ENCODE measurements at regions not wholly inside any gene's neighbourhood (a gene's known extent, or its start where the extent isn't known, plus 50 kb on each side); places are given as distances from the start of the nearest gene placed in this dataset.

- DNase-seq, result no peak
- Histone ChIP-seq H3K27ac (ENCODE audit: low read length) (no peak overlapping the region), H3K79me2 (ENCODE audit: low read length) (no peaks in the 10 kb centered on the region), H3K9me3 (ENCODE audit: low read length) (peaks cover 24% of the 10 kb centered on the region), H2AFZ (ENCODE audit: low read length) (no peak overlapping the region), H3K9me2 (replicated peaks; ENCODE audit: insufficient read depth, low read length) (no peaks in the 10 kb centered on the region), H4K20me1 (ENCODE audit: insufficient read depth, low read depth, low read length) (no peaks in the 10 kb centered on the region), H3K4me2 (ENCODE audit: low read depth, low read length, poor library complexity, severe bottlenecking) (no peak overlapping the region), H3K36me3 (ENCODE audit: insufficient read depth, low read length) (no peaks in the 10 kb centered on the region), H3K4me1 (ENCODE audit: low read length) (no peaks in the 10 kb centered on the region), H3K9ac (ENCODE audit: low read length) (no peak overlapping the region), H3K4me3 (ENCODE audit: low read length) (no peak overlapping the region), H3K27me3 (ENCODE audit: low read length) (no peaks in the 10 kb centered on the region)
Observed at GRCh38 chr13:104011505-104012241, 945.5 kb upstream of the SLC10A2 start.

GRCh38 chr13:104008541-104009435 is 942.6 kb upstream of the SLC10A2 start:
- Histone ChIP-seq H4K20me1 (ENCODE audit: insufficient read depth, low read depth, low read length) (no peaks in the 10 kb centered on the region), H3K4me3 (ENCODE audit: low read length) (no peak overlapping the region), H3K9me2 (replicated peaks; ENCODE audit: insufficient read depth, low read length) (no peaks in the 10 kb centered on the region), H3K4me2 (ENCODE audit: low read depth, low read length, poor library complexity, severe bottlenecking) (no peak overlapping the region), H2AFZ (ENCODE audit: low read length) (no peak overlapping the region), H3K27ac (ENCODE audit: low read length) (no peak overlapping the region), H3K9ac (ENCODE audit: low read length) (no peak overlapping the region), H3K9me3 (ENCODE audit: low read length) (peaks cover 28% of the 10 kb centered on the region), H3K27me3 (ENCODE audit: low read length) (no peaks in the 10 kb centered on the region), H3K4me1 (ENCODE audit: low read length) (no peaks in the 10 kb centered on the region), H3K36me3 (ENCODE audit: insufficient read depth, low read length) (no peaks in the 10 kb centered on the region), H3K79me2 (ENCODE audit: low read length) (no peaks in the 10 kb centered on the region)
- no peak for DNase-seq

DNA sequence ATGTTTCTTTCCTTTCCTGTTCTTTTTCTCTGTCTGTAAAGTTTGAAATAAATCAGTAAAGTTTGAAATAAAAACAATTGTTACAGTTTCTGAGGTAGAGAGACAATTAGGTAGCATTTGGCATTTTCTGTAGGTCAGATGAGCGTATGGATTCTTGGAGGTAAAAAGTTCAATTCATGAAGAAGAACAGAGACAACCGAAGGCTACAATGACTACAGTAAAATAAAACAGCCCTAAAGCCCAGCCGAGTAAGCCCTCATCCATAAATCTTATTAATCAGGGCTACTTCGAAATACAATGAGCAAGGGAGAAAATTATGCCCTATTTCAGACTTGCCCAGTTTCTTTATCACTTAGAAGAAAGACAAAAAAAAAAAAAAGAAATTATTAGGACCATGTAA is 941.9 kb upstream of the SLC10A2 start:
- no peak overlapping the region for H3K9ac ChIP-seq (ENCODE audit: low read length)
- H3K27ac ChIP-seq (ENCODE audit: low read length), result no peak overlapping the region
- no peaks in the 10 kb centered on the region for H3K4me1 ChIP-seq (ENCODE audit: low read length)
- H2AFZ ChIP-seq (ENCODE audit: low read length), result no peak overlapping the region
- no peaks in the 10 kb centered on the region for H3K27me3 ChIP-seq (ENCODE audit: low read length)
- H3K4me2 ChIP-seq (ENCODE audit: low read depth, low read length, poor library complexity, severe bottlenecking), result no peak overlapping the region
- no peak overlapping the region for H3K4me3 ChIP-seq (ENCODE audit: low read length)
- no peaks in the 10 kb centered on the region for H4K20me1 ChIP-seq (ENCODE audit: insufficient read depth, low read depth, low read length)
- peaks cover 28% of the 10 kb centered on the region for H3K9me3 ChIP-seq (ENCODE audit: low read length)
- H3K79me2 ChIP-seq (ENCODE audit: low read length), result no peaks in the 10 kb centered on the region
- DNase-seq, result no peak
- H3K9me2 ChIP-seq (replicated peaks; ENCODE audit: insufficient read depth, low read length), result no peaks in the 10 kb centered on the region
- no peaks in the 10 kb centered on the region for H3K36me3 ChIP-seq (ENCODE audit: insufficient read depth, low read length)

GRCh38 chr13:104006625-104007075 is 940.4 kb upstream of the SLC10A2 start:
- Histone ChIP-seq H3K79me2 (ENCODE audit: low read length) (no peaks in the 10 kb centered on the region), H3K27ac (ENCODE audit: low read length) (no peak overlapping the region), H3K4me3 (ENCODE audit: low read length) (no peak overlapping the region), H2AFZ (ENCODE audit: low read length) (no peak overlapping the region), H3K9me3 (ENCODE audit: low read length) (peaks cover 25% of the 10 kb centered on the region), H4K20me1 (ENCODE audit: insufficient read depth, low read depth, low read length) (no peaks in the 10 kb centered on the region), H3K36me3 (ENCODE audit: insufficient read depth, low read length) (no peaks in the 10 kb centered on the region), H3K27me3 (ENCODE audit: low read length) (no peaks in the 10 kb centered on the region), H3K9me2 (replicated peaks; ENCODE audit: insufficient read depth, low read length) (no peaks in the 10 kb centered on the region), H3K4me2 (ENCODE audit: low read depth, low read length, poor library complexity, severe bottlenecking) (no peak overlapping the region), H3K4me1 (ENCODE audit: low read length) (no peaks in the 10 kb centered on the region), H3K9ac (ENCODE audit: low read length) (no peak overlapping the region)
- DNase-seq, result no peak

GRCh38 chr13:104004572-104004971 is 938.4 kb upstream of the SLC10A2 start:
- Histone ChIP-seq H3K4me3 (ENCODE audit: low read length) (no peak overlapping the region), H3K9ac (ENCODE audit: low read length) (no peak overlapping the region), H3K27ac (ENCODE audit: low read length) (no peak overlapping the region), H3K36me3 (ENCODE audit: insufficient read depth, low read length) (no peaks in the 10 kb centered on the region), H3K4me1 (ENCODE audit: low read length) (no peaks in the 10 kb centered on the region), H3K4me2 (ENCODE audit: low read depth, low read length, poor library complexity, severe bottlenecking) (no peak overlapping the region), H3K27me3 (ENCODE audit: low read length) (no peaks in the 10 kb centered on the region), H3K9me2 (replicated peaks; ENCODE audit: insufficient read depth, low read length) (no peaks in the 10 kb centered on the region), H4K20me1 (ENCODE audit: insufficient read depth, low read depth, low read length) (no peaks in the 10 kb centered on the region), H2AFZ (ENCODE audit: low read length) (no peak overlapping the region), H3K9me3 (ENCODE audit: low read length) (peaks cover 15% of the 10 kb centered on the region), H3K79me2 (ENCODE audit: low read length) (no peaks in the 10 kb centered on the region)
- DNase-seq, result no peak

- peaks cover 11% of the 10 kb centered on the region for H3K9me3 ChIP-seq (ENCODE audit: low read length)
- H3K4me3 ChIP-seq (ENCODE audit: low read length), result no peak overlapping the region
- H3K36me3 ChIP-seq (ENCODE audit: insufficient read depth, low read length), result no peaks in the 10 kb centered on the region
- H3K4me1 ChIP-seq (ENCODE audit: low read length), result no peaks in the 10 kb centered on the region
- H3K4me2 ChIP-seq (ENCODE audit: low read depth, low read length, poor library complexity, severe bottlenecking), result no peak overlapping the region
- H3K9ac ChIP-seq (ENCODE audit: low read length), result no peak overlapping the region
- H3K27me3 ChIP-seq (ENCODE audit: low read length), result no peaks in the 10 kb centered on the region
- no peak overlapping the region for H2AFZ ChIP-seq (ENCODE audit: low read length)
- H3K27ac ChIP-seq (ENCODE audit: low read length), result no peak overlapping the region
- no peaks in the 10 kb centered on the region for H3K79me2 ChIP-seq (ENCODE audit: low read length)
- H3K9me2 ChIP-seq (replicated peaks; ENCODE audit: insufficient read depth, low read length), result no peaks in the 10 kb centered on the region
- no peaks in the 10 kb centered on the region for H4K20me1 ChIP-seq (ENCODE audit: insufficient read depth, low read depth, low read length)
- DNase-seq, result no peak
Observed at GRCh38 chr13:104002216-104002615, 936.0 kb upstream of the SLC10A2 start.

GRCh38 chr13:104001766-104002165 is 935.5 kb upstream of the SLC10A2 start:
- H4K20me1 ChIP-seq (ENCODE audit: insufficient read depth, low read depth, low read length), result no peaks in the 10 kb centered on the region
- H3K9ac ChIP-seq (ENCODE audit: low read length), result no peak overlapping the region
- no peaks in the 10 kb centered on the region for H3K79me2 ChIP-seq (ENCODE audit: low read length)
- H3K4me3 ChIP-seq (ENCODE audit: low read length), result no peak overlapping the region
- peaks cover 11% of the 10 kb centered on the region for H3K9me3 ChIP-seq (ENCODE audit: low read length)
- no peaks in the 10 kb centered on the region for H3K9me2 ChIP-seq (replicated peaks; ENCODE audit: insufficient read depth, low read length)
- H3K36me3 ChIP-seq (ENCODE audit: insufficient read depth, low read length), result no peaks in the 10 kb centered on the region
- H3K27ac ChIP-seq (ENCODE audit: low read length), result no peak overlapping the region
- DNase-seq, result no peak
- H2AFZ ChIP-seq (ENCODE audit: low read length), result no peak overlapping the region
- no peaks in the 10 kb centered on the region for H3K27me3 ChIP-seq (ENCODE audit: low read length)
- no peaks in the 10 kb centered on the region for H3K4me1 ChIP-seq (ENCODE audit: low read length)
- no peak overlapping the region for H3K4me2 ChIP-seq (ENCODE audit: low read depth, low read length, poor library complexity, severe bottlenecking)

- no peak for DNase-seq
- H3K36me3 ChIP-seq (ENCODE audit: insufficient read depth, low read length), result no peaks in the 10 kb centered on the region
- H3K27me3 ChIP-seq (ENCODE audit: low read length), result no peaks in the 10 kb centered on the region
- H3K9me2 ChIP-seq (replicated peaks; ENCODE audit: insufficient read depth, low read length), result no peaks in the 10 kb centered on the region
- H3K4me2 ChIP-seq (ENCODE audit: low read depth, low read length, poor library complexity, severe bottlenecking), result no peak overlapping the region
- no peak overlapping the region for H3K27ac ChIP-seq (ENCODE audit: low read length)
- no peak overlapping the region for H2AFZ ChIP-seq (ENCODE audit: low read length)
- no peaks in the 10 kb centered on the region for H3K4me1 ChIP-seq (ENCODE audit: low read length)
- no peaks in the 10 kb centered on the region for H4K20me1 ChIP-seq (ENCODE audit: insufficient read depth, low read depth, low read length)
- peaks cover 6% of the 10 kb centered on the region; the same call in 1 of the 2 replicates for H3K9me3 ChIP-seq (ENCODE audit: low read length)
- no peak overlapping the region for H3K9ac ChIP-seq (ENCODE audit: low read length)
- H3K79me2 ChIP-seq (ENCODE audit: low read length), result no peaks in the 10 kb centered on the region
- H3K4me3 ChIP-seq (ENCODE audit: low read length), result no peak overlapping the region
Observed at GRCh38 chr13:103996733-103997132, 930.5 kb upstream of the SLC10A2 start.
